ENCODE measurements at regions not wholly inside any gene's neighbourhood (a gene's known extent, or its start where the extent isn't known, plus 50 kb on each side); places are given as distances from the start of the nearest gene placed in this dataset.

GRCh38 chr2:188852772-188853171, 121.4 kb upstream of the COL3A1 start:
- TF ChIP-seq FOXM1 (IDR thresholded peaks at IDR 0.05; ENCODE audit: borderline replicate concordance): no peak
- no peak for TF ChIP-seq SP1 (IDR thresholded peaks at IDR 0.05)
- TF ChIP-seq BHLHE40 (IDR thresholded peaks at IDR 0.05; ENCODE audit: borderline replicate concordance): no peak
- TF ChIP-seq NFRKB (IDR thresholded peaks at IDR 0.05): no peak
- TF ChIP-seq HDGF (IDR thresholded peaks at IDR 0.05; ENCODE audit: borderline replicate concordance): no peak
- no peak for TF ChIP-seq FOXK2 (IDR thresholded peaks at IDR 0.05)
- TF ChIP-seq ZNF384 (IDR thresholded peaks at IDR 0.05): no peak
- no peak for TF ChIP-seq CTBP1 (IDR thresholded peaks at IDR 0.05; ENCODE audit: borderline replicate concordance)
- TF ChIP-seq SUZ12 (IDR thresholded peaks at IDR 0.05): no peak
- TF ChIP-seq ARNT (IDR thresholded peaks at IDR 0.05): no peak

Data from HEK293T (cell line).